Glomerular endothelial cell (primary cell): ENCODE measurements at regions not wholly inside any gene's neighbourhood (a gene's known extent, or its start where the extent isn't known, plus 50 kb on each side); places are given as distances from the start of the nearest gene placed in this dataset.
"Not testable (repeated sequence)": the region's sequence is repeated elsewhere in the genome, so short reads cannot be mapped to it uniquely, and the experiment has no call there.

Experiments used
- DNase-seq: peaks from one replicate; pipeline ENCODE4 v3.0.0-alpha.2; 2011; ENCODE audit warnings: low read depth, low spot score; ENCODE audit errors: extremely low read depth

DNA sequence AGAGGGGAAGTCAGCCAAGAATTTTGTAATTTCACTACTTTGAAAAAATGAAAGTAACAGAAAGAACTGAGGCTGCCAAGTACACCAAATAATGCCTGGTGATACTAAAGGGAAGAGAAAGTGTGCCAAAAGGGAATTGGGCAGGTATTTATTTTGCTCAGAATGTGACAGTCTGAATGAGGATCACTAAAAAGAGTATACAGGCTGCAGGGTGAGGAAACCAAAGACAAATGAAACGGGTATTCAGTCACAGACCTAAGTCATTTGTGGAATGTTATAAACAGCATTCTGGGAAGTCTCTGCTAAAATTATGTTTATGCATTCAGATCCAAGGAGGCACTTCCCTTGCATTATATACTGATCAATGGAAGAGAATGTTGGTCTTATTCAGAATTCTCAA, 418.6 kb upstream of the SLC39A10 start:
- no peak for DNase-seq

GRCh38 chr2:195228547-195228946, 428.5 kb upstream of the SLC39A10 start:
- DNase-seq, result not testable (repeated sequence)

DNA sequence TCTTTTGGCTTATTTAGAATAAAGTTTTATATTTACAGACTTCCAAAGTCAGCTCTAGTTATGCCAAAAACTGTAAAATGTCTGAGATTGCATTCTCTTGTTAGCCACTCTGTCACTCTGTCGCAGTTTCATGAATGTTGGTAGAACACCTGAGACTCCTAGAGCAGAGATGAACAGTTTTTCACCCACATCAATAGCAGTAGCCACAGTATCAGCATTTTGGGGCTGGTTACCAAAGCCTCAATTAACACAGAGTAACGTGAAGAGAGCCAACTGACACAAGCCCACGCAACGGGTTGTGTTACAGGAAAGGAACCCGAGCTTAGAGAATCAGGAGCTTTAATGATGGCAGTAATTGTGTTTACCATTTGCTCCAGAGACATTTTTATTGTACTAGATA, 443.0 kb upstream of the SLC39A10 start:
- no peak for DNase-seq

DNA sequence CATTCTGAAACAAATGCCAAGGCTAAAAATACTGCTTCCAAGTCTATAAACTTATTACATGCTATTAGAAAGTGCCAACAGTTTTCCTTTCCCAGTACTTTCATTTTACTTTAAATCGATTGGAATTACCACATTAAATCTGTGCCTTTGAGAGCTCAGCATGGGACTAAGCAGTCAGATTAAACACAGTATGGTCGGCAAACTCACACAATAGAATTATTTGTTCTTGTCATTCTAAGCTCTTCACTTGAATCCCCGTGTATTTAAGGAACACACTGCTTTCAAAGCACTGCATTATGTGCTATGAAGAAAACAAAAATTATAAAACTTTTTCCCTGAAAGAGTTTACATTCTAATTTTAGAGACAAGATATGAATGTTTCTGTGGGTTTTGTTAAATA, 444.4 kb upstream of the SLC39A10 start:
- DNase-seq, result no peak

GRCh38 chr2:195202163-195202845, 454.7 kb upstream of the SLC39A10 start:
- DNase-seq, result no peak

DNA sequence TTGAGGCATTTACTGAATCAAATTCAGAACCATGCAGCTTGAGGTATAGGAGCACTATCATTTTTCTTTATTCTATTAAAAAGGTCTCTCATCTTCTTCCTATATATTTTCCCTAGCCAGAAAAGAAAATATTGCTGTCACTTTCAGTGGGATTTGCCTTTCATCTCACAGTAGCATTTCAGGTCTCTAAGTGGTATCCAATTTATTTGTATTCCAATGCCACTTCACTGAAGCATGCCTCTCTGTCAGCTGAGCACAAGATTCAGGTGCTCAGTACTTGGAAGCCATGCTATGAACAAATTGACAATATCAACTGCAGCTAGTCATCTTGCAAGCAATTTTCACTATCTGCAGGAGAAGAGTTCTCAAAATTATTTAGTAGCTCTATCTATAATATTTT, 457.2 kb upstream of the SLC39A10 start:
- DNase-seq, result no peak

- DNase-seq, result no peak
Observed at GRCh38 chr2:195181059-195181705, 475.8 kb upstream of the SLC39A10 start.

DNA sequence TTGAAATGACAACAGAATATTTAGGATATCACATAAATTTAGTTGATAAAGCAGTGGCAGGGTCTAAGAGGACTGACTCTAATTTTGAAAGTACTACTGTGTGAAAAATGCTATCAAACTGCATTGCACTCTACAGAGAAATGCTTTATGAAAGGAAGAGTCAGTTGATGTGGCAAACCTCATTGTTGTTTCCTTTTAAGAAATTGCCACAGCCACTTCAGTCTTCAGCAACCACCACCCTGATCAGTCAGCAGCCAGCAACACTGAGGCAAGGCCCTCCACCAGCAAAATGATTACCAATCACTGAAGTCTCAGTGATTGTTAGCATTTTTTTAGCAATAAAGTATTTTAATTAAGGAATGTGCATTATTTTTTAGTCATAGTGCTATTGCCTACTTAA, 488.7 kb upstream of the SLC39A10 start:
- DNase-seq, result no peak

GRCh38 chr2:195164930-195165329, 492.1 kb upstream of the SLC39A10 start:
- DNase-seq, result no peak

- no peak for DNase-seq
Observed at GRCh38 chr2:195162918-195163317, 494.1 kb upstream of the SLC39A10 start.

- DNase-seq, result no peak
Observed at GRCh38 chr2:195162194-195162593, 494.8 kb upstream of the SLC39A10 start.

GRCh38 chr2:195160963-195161362, 496.1 kb upstream of the SLC39A10 start:
- DNase-seq, result no peak

DNA sequence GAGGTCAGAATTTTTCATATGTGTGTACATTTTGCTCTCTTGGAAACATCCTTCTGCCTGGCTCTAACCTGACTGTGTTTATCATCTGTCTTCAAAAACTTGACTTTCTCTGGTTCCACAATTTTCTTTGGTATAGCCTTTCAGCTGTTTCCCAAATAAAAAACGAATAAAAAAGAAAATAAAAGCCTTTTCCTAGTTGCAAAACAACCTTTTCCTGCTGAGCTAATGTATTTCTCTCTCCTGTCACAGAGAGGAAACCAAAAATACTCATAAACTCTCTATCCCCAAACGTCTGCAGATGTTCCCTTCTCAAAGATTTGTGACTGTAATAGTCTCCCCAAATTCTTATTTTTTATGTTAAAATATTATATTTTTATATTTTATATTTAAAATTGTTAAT, 505.3 kb upstream of the SLC39A10 start:
- no peak for DNase-seq

- DNase-seq, result no peak
Observed at GRCh38 chr2:195150819-195151218, 506.2 kb upstream of the SLC39A10 start.

DNA sequence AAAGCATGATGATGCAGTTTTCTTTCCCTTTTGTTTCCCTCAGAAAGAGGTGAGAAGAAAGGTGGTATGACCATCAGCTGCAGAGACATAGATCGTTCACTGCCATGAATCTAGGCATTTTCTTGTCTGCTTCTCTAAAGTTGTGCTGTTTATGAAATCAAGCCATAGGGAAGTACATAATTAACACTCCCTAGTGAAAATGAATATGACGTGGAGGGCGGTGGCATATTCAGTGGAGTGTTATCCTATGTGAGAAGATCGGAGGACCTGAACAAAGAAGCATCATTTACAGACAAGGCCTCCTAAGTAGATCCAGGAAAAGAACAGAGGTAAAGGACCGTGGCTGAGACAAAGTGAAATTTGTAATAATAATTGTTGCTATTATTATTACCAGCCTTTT, 509.0 kb upstream of the SLC39A10 start:
- DNase-seq, result no peak

GRCh38 chr2:195146761-195147541, 510.1 kb upstream of the SLC39A10 start:
- DNase-seq, result no peak

DNA sequence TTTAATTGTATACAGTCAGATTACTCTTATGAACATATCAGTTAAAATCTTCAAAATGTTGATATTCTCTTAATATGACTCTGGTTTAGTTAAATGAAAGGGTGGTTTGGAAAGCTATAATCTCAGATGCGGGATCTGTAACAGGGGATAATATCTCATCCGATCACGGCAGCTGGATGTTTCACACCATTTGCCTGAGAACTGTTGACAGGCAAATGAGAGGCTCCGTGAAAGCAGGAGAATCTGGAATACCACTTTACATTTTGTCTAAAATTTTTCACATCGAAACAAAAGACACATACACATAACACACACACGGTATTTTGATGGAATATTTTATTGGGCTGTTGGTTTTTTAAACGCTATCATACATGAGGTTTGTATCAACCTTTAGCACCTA, 518.6 kb upstream of the SLC39A10 start:
- DNase-seq, result no peak

DNA sequence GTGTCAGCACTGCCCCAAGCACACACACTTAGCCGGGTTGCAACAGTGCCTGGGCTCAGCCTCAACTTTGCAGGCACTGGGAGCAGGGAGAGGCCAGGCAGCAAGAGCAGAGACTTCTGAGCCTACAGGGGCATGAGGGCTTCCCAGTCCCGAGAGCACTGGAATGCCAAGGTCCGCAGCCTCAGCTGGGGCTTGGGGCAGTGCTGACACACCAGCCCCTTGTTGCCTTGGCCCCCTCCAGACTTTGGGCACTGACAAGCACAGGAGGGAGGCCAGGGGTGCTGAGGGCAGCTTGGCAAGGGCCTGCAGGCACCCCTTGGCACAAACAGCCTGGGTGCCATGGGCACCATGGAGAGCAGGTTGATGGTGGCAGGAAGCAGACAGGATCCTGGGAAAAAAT, 531.1 kb upstream of the SLC39A10 start:
- DNase-seq, result not testable (repeated sequence)

DNA sequence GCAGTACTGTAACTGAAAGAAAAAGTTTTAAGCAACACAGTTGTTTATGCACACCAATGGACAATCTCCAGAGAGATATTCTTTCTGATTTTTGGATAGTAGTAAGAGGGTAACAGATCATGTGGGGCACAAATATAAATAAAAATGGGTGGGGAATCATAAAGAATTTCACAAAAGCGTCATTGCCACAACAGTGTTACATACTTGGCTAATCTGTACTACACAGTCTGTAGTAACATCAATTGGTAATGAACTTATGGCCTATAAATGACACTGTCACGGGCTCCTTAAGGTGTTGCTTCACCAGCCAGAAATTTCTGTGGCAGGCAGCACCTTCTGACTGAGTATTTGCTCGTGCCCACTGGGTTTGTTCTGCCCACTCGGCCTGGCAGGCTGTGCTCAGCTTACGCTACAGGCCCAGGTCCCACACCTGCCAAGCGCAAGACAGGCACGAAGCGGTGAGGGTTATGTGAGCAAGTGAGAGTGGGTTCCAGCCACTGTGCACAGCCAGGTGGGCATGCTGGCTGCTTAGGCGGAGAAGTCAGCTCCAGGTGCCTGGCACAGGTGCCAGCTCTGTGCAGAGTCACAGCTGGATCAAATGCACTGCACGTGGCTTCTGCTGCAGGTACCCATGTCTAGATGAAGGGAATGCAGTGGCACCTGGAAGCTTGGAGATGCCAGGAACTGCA, 532.5 kb upstream of the SLC39A10 start:
- DNase-seq, result no peak

DNA sequence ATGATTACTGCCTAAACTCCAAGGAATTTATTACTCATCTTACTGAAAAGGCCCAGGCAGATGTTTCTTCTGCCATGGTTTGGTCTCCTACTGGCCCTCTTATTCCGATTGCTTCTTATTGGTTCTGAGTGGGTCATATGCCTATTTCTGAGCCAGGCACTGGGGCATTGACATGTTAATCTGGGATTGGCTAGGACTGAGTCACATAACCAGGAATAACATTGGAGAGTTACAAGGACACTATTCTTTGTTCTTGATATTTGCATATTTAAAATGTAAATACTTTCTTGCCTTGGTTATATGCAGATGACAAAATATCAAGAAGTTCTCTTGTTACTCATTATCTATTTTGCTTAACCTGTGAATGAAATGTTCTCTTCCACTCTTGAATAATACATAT, 534.4 kb upstream of the SLC39A10 start:
- DNase-seq, result no peak

DNA sequence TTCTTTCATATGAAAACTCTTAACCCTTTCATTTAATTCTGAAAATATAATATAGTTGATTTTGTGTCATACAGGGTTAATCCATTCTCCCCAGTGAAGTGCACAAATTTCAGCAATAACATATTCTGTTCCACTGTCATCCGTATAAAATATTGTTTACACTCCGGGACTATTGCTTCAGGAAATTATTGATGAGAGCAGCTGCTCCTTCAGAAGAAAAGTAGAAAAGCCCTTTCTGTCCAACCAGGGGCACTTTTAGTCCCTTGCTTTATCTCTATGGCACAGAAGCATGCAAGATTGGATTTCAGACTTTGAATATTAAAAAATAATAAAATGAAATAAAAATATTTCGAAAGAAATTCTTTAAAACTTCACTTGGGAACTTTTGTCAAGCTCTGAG, 535.7 kb upstream of the SLC39A10 start:
- DNase-seq, result no peak
